NCI-H2029 treated with DMSO at 0.1 percent for 48 hours (cell line): ENCODE measurements at regions not wholly inside any gene's neighbourhood (a gene's known extent, or its start where the extent isn't known, plus 50 kb on each side); places are given as distances from the start of the nearest gene placed in this dataset.

ENCODE experiments used
- DNase-seq: peaks from one replicate; lab custom pipeline; 2025; lab: John Stamatoyannopoulos, UW

GRCh38 chr15:31975830-31976229 is 54.5 kb upstream of the CHRNA7 start:
- DNase-seq = no peak

- DNase-seq = no peak
These were observed 53.2 kb upstream of the CHRNA7 start for GRCh38 chr15:31977138-31977537.

GRCh38 chr15:31977812-31978661 is 52.3 kb upstream of the CHRNA7 start:
- DNase-seq = no peak
